Gastrocnemius medialis (tissue), 4 donors: ENCODE measurements at regions not wholly inside any gene's neighbourhood (a gene's known extent, or its start where the extent isn't known, plus 50 kb on each side); places are given as distances from the start of the nearest gene placed in this dataset.

Experiments
- ATAC-seq, 2 donors: fragments of 150-250 bp; one replicate each; pipeline ENCODE4 v1.9.1; 2016
- DNase-seq, 2 donors: peaks; one replicate each; pipeline ENCODE4 v3.0.0-alpha.2; 2019
- H3K27ac ChIP-seq, 4 donors: fragments of 200-600 bp; sonication (generic); 1 replicate in 1 of 4; 2 replicates in 3 of 4; pipeline ENCODE4 v1.5.1; 2016 to 2018; ENCODE audit warnings: mild to moderate bottlenecking in 2 of 4, moderate library complexity in 1 of 4
- H3K27me3 ChIP-seq, 3 donors: fragments of 200-600 bp; sonication (generic) in 2 of 3; 1 replicate in 1 of 3; 2 replicates in 2 of 3; pipeline versions ENCODE4 v1.5.1 to v1.6.0; 2016 to 2019; ENCODE audit warnings: mild to moderate bottlenecking in 1 of 3, moderate library complexity in 1 of 3
- H3K36me3 ChIP-seq, 2 donors: fragments of 200-600 bp; sonication (generic) in 1 of 2; one replicate each; pipeline ENCODE4 v1.5.1; 2017 to 2018
- H3K4me1 ChIP-seq, 2 donors: fragments of 200-600 bp; sonication (generic) in 1 of 2; one replicate each; pipeline ENCODE4 v1.5.1; 2016 to 2017; ENCODE audit warnings: mild to moderate bottlenecking in 2 of 2
- H3K4me3 ChIP-seq, 4 donors: fragments of 200-600 bp; sonication (generic) in 3 of 4; 1 replicate in 1 of 4; 2 replicates in 3 of 4; pipeline ENCODE4 v1.5.1; 2016 to 2019; ENCODE audit warnings: mild to moderate bottlenecking in 2 of 4
- H3K9me3 ChIP-seq, 3 donors: fragments of 200-600 bp; sonication (generic) in 2 of 3; 1 replicate in 1 of 3; 2 replicates in 2 of 3; pipeline ENCODE4 v1.5.1; 2016 to 2019
- CTCF ChIP-seq, 5 experiments: fragments of 450-650 bp in 3 of 5; fragments of 200-600 bp in 2 of 5; sonication (generic) in 2 of 5; IDR thresholded peaks in 4 of 5; conservative IDR thresholded peaks in 1 of 5; 1 replicate in 4 of 5; 2 replicates in 1 of 5; pipeline ENCODE4 v1.5.1; 2016 to 2019; ENCODE audit warnings: antibody characterized with exemption in 5 of 5, mild to moderate bottlenecking in 3 of 5, moderate library complexity in 3 of 5
- POLR2A ChIP-seq, 2 donors: fragments of 450-650 bp; IDR thresholded peaks; one replicate each; pipeline ENCODE4 v1.6.1; 2017; ENCODE audit warnings: antibody characterized with exemption in 2 of 2, mild to moderate bottlenecking in 2 of 2, moderate library complexity in 2 of 2
- in situ Hi-C, 4 donors: fragments of 200-750 bp; cut with MboI; loops; one replicate each; pipeline versions ENCODE4 v1.15.0 to v1.8.0; 2017; ENCODE audit warnings: low sequenced_read_pairs in 4 of 4
- intact Hi-C: fragments of 100-400 bp; cut with DNase I; formaldehyde crosslinking; loops from one replicate; pipeline ENCODE4 v1.15.1; 2023; ENCODE audit warnings: low total_unique reads

DNA sequence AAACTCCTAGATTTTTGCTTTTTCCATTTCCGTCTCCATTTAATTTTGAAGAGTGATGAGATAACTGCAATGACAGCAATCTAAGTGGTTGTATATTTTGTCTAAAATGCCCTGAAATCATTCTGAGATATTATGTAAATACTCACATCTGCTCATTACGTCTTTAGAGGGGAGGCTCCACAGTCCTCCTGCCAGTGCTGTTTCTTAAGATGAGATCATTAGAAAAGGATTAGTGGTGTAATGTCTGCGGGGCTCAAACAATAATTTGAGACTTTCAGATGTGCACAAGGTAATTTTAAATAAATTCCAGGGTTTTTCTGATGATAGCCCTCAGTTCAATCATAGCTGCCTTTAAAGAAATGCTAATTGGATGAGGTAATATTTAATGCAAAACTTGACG, 437.9 kb downstream of the FOXO1 start:
- peaks cover 18 to 32% of the 10 kb centered on the region in 2 donors for H3K4me1 ChIP-seq
- no peaks in the 10 kb centered on the region for H3K9me3 ChIP-seq
- in situ Hi-C loops: loop anchor here in 3 of 4 donors (10.0 to 25.0 kb wide), 3 partner anchors 116 to 434 kb away; partner anchors contain the start of gene FOXO1 (in 2 of the 3)
- no peak overlapping the region for H3K4me3 ChIP-seq
- DNase-seq (peak in 1 of 2 donors; percentile 24), ATAC-seq (peak in 1 of 2 donors; percentile 20)
- no peaks in the 10 kb centered on the region for H3K27me3 ChIP-seq
- peak overlapping the region in 1 of 4 donors; percentile 15 for H3K27ac ChIP-seq
- intact Hi-C loops: no loop called here
- TF ChIP-seq CTCF (IDR thresholded peaks at IDR 0.05 in 4 of 5, conservative IDR thresholded peaks at IDR 0.05 in 1 of 5) (no peak), POLR2A (IDR thresholded peaks at IDR 0.05) (no peak)
- no peaks in the 10 kb centered on the region for H3K36me3 ChIP-seq

DNA sequence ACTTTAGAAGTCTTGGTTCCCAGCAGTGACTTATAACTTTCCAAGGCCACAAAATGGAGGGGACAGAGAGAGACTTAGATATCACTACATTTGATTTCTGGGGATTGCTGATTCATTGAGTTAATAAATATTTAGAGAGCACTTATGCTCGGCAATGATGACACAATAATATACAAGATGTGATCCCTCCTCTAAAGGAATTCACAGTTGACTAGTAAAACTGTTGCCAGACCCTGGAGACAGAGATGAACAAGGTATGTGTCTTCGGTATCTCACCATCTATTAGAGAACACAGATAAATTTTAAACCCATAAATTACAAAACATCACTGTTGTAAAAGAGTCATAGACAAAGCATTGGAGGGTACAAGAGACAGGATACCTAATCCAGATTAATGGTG, 437.5 kb downstream of the FOXO1 start:
- no peaks in the 10 kb centered on the region for H3K9me3 ChIP-seq
- H3K27me3 ChIP-seq: no peaks in the 10 kb centered on the region
- intact Hi-C loops: no loop called here
- ATAC-seq (no peak), DNase-seq (no peak)
- H3K36me3 ChIP-seq: no peaks in the 10 kb centered on the region
- no peak overlapping the region for H3K4me3 ChIP-seq
- in situ Hi-C loops: loop anchor here in 3 of 4 donors (10.0 to 25.0 kb wide), 3 partner anchors 116 to 433 kb away; partner anchors contain the start of gene FOXO1 (in 2 of the 3)
- peaks cover 23 to 37% of the 10 kb centered on the region in 2 donors for H3K4me1 ChIP-seq
- peak overlapping the region in 1 of 4 donors; percentile 15 for H3K27ac ChIP-seq
- TF ChIP-seq POLR2A (IDR thresholded peaks at IDR 0.05) (no peak), CTCF (IDR thresholded peaks at IDR 0.05 in 4 of 5, conservative IDR thresholded peaks at IDR 0.05 in 1 of 5) (no peak)

DNA sequence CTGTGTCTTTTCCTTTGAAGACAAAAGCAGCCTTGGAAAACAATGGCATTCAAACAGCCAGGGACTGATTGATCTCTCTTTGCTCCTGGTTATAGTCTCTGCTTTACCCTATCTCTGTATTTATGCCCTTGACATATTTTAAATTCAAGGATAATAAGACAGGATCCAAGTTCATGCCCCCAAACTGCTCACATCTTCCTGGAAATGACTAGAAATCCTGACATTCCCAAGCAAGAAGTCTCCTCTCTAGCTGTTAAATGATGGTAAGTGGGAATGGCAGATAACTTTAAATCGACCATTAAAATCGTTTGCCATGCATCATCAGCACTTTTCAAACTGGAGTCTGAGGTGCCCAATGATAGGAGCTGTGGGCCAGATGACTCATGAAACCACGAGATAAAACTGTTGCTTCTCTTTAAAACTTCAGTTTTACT, 435.6 kb downstream of the FOXO1 start:
- no peak for TF ChIP-seq POLR2A (IDR thresholded peaks at IDR 0.05)
- no peak for TF ChIP-seq CTCF (IDR thresholded peaks at IDR 0.05 in 4 of 5, conservative IDR thresholded peaks at IDR 0.05 in 1 of 5)
- no peaks in the 10 kb centered on the region for H3K9me3 ChIP-seq
- ATAC-seq (no peak), DNase-seq (no peak)
- peaks cover 42 to 55% of the 10 kb centered on the region in 2 donors for H3K4me1 ChIP-seq
- intact Hi-C loops: loop anchor here (5.0 kb wide), 1 partner anchor 119 kb away; no protein-coding TSS in a partner anchor
- H3K27ac ChIP-seq: peak overlapping the region; percentile 97 to 99 (median 98)
- H3K36me3 ChIP-seq: no peaks in the 10 kb centered on the region
- H3K4me3 ChIP-seq: no peak overlapping the region
- in situ Hi-C loops: loop anchor here (10.0 to 25.0 kb wide), 5 partner anchors 114 to 434 kb away; partner anchors contain the start of gene FOXO1 (in 4 of the 4)
- H3K27me3 ChIP-seq: no peaks in the 10 kb centered on the region

DNA sequence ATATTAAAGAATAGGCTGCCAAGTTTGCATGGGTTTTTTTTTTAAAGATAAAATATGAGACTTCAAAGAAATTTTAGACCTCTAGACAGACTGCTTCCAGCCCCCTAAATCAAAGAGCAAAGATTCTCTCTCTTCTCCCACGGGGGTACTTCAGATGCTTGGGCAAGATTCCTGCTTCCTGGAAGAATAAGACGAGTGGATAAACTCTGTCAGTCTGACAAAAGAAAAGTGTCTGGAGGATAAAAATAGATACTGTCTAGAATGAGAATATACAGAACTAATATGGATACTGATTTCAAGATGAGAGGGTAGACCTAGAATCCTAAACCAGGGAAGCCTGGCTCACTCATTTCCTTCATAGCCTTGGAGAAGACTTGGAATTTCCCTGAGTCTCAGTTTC, 435.1 kb downstream of the FOXO1 start:
- no peaks in the 10 kb centered on the region for H3K27me3 ChIP-seq
- peaks cover 44 to 58% of the 10 kb centered on the region in 2 donors for H3K4me1 ChIP-seq
- no peak overlapping the region for H3K4me3 ChIP-seq
- H3K27ac ChIP-seq: peak overlapping the region; percentile 97 to 99 (median 98)
- H3K36me3 ChIP-seq: no peaks in the 10 kb centered on the region
- H3K9me3 ChIP-seq: no peaks in the 10 kb centered on the region
- DNase-seq (peak in 1 of 2 donors; percentile 30), ATAC-seq (no peak)
- TF ChIP-seq POLR2A (IDR thresholded peaks at IDR 0.05): no peak
- TF ChIP-seq CTCF (IDR thresholded peaks at IDR 0.05 in 4 of 5, conservative IDR thresholded peaks at IDR 0.05 in 1 of 5): no peak
- intact Hi-C loops (loop anchor here (5.0 kb wide), 1 partner anchor 119 kb away; no protein-coding TSS in a partner anchor), in situ Hi-C loops (loop anchor here (10.0 to 25.0 kb wide), 5 partner anchors 113 to 433 kb away; partner anchors contain the start of gene FOXO1 (in 4 of the 4))
